Thyroid gland (tissue), 4 donors: ENCODE measurements at regions not wholly inside any gene's neighbourhood (a gene's known extent, or its start where the extent isn't known, plus 50 kb on each side); places are given as distances from the start of the nearest gene placed in this dataset.

Experiments used
- DNase-seq, 2 donors: peaks; one replicate each; pipeline ENCODE4 v3.0.0-alpha.2; 2019
- H3K27ac ChIP-seq, 3 donors: fragments of 200-600 bp; sonication (generic); 1 replicate in 2 of 3; 2 replicates in 1 of 3; pipeline ENCODE4 v1.5.1; 2016 to 2019; ENCODE audit warnings: mild to moderate bottlenecking in 1 of 3, moderate library complexity in 1 of 3
- H3K27me3 ChIP-seq: fragments of 200-600 bp; sonication (generic); one replicate; pipeline ENCODE4 v1.5.1; 2019
- H3K36me3 ChIP-seq, 2 donors: fragments of 200-600 bp; sonication (generic); one replicate each; pipeline ENCODE4 v1.5.1; 2016 to 2019
- H3K4me1 ChIP-seq, 2 donors: fragments of 200-600 bp; sonication (generic); one replicate each; pipeline ENCODE4 v1.5.1; 2017 to 2019
- H3K4me3 ChIP-seq, 3 donors: fragments of 200-600 bp; sonication (generic); replicated peaks in 1 of 3; 1 replicate in 2 of 3; 2 replicates in 1 of 3; pipeline ENCODE4 v1.5.1; 2016; ENCODE audit warnings: mild to moderate bottlenecking in 1 of 3
- H3K9me3 ChIP-seq: fragments of 200-600 bp; sonication (generic); one replicate; pipeline ENCODE4 v1.5.1; 2017
- POLR2A ChIP-seq, 2 donors: fragments of 450-650 bp; IDR thresholded peaks; one replicate each; pipeline ENCODE4 v1.6.1; 2017; ENCODE audit warnings: antibody characterized with exemption in 2 of 2, mild to moderate bottlenecking in 2 of 2, moderate library complexity in 1 of 2
- WGBS, 2 donors: methylation state at CpG; one replicate each; pipeline ENCODE4 v1.1.5; 2017; 5-methylcytosine and 5-hydroxymethylcytosine counted together
- intact Hi-C: fragments of 100-400 bp; cut with DNase I; formaldehyde crosslinking; loops from one replicate; pipeline ENCODE4 v1.15.1; 2023
- TF ChIP-seq, protein P1 (sequence below), 6 experiments: fragments of 200-600 bp in 3 of 6; fragments of 450-650 bp in 3 of 6; sonication (generic) in 3 of 6; IDR thresholded peaks; one replicate each; pipeline ENCODE4 v1.5.1; 2016 to 2019; ENCODE audit warnings: antibody characterized with exemption in 6 of 6, mild to moderate bottlenecking in 2 of 6, inconsistent platforms in 1 of 6, moderate library complexity in 1 of 6

DNA sequence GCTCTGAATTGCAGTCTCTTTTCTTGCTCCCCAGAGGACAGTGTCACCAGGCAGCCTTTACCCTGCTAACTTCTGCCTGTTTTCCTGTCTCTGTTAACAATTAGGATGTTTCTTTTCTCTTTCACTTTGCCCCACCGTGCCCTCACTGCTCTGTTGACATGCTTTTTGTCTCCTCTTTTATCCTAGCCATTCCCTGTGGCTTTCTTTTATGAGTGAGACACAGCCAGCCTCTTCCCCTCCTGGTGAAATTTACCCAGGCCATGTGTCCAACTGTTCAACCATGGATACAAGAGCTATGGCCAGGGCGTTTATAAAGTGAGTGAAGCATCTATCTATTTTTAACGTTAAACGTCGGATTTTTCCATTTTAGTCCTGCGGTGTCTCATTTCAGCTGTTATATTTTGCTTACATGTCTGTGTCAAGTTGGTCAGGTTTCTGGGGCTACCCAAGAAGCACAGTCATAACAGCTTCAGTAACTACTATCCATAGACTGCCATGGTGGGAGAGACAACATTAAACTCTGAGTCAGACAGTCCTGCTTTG is 443.2 kb upstream of the AZI2 start:
- no peaks in the 10 kb centered on the region for H3K9me3 ChIP-seq
- no peaks in the 10 kb centered on the region for H3K36me3 ChIP-seq
- no peaks in the 10 kb centered on the region for H3K4me1 ChIP-seq
- intact Hi-C loops: no loop called here
- no peaks in the 10 kb centered on the region for H3K27me3 ChIP-seq
- TF ChIP-seq POLR2A (IDR thresholded peaks at IDR 0.05): no peak
- TF ChIP-seq, protein P1, sequence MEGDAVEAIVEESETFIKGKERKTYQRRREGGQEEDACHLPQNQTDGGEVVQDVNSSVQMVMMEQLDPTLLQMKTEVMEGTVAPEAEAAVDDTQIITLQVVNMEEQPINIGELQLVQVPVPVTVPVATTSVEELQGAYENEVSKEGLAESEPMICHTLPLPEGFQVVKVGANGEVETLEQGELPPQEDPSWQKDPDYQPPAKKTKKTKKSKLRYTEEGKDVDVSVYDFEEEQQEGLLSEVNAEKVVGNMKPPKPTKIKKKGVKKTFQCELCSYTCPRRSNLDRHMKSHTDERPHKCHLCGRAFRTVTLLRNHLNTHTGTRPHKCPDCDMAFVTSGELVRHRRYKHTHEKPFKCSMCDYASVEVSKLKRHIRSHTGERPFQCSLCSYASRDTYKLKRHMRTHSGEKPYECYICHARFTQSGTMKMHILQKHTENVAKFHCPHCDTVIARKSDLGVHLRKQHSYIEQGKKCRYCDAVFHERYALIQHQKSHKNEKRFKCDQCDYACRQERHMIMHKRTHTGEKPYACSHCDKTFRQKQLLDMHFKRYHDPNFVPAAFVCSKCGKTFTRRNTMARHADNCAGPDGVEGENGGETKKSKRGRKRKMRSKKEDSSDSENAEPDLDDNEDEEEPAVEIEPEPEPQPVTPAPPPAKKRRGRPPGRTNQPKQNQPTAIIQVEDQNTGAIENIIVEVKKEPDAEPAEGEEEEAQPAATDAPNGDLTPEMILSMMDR (IDR thresholded peaks at IDR 0.05): no peak
- no peak for DNase-seq
- H3K27ac ChIP-seq: no peak overlapping the region
- H3K4me3 ChIP-seq: no peak overlapping the region
- 69 to 72% methylated on average over 6 of the region's 6 CpGs for WGBS, 2 donors

DNA sequence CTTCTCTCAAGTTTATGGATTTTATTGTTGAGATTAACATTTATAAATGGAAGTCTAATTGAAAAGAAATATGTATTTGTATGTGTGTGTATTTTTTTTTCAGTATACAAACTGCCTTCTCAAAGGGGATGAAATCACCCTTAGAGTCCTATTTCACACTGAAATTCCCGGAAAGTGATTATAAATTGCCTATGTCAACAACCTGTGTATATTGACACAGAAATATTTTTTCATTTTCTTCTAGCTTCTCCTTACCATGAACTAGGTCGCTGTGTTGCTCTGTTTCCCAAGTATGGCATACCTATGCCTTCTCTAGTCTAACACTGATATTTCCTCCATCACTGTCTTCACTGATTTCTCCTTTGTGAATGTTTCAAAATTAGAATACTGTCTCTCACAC is 444.0 kb upstream of the AZI2 start:
- 84 to 92% methylated on average over 2 of the region's 2 CpGs for WGBS, 2 donors
- Histone ChIP-seq H3K4me3 (no peak overlapping the region), H3K9me3 (no peaks in the 10 kb centered on the region), H3K27ac (no peak overlapping the region), H3K4me1 (peaks cover 0 to 4% of the 10 kb centered on the region in 2 donors), H3K27me3 (no peaks in the 10 kb centered on the region), H3K36me3 (no peaks in the 10 kb centered on the region)
- TF ChIP-seq, protein P1 (IDR thresholded peaks at IDR 0.05): no peak
- no peak for TF ChIP-seq POLR2A (IDR thresholded peaks at IDR 0.05)
- DNase-seq: no peak
- intact Hi-C loops: no loop called here

DNA sequence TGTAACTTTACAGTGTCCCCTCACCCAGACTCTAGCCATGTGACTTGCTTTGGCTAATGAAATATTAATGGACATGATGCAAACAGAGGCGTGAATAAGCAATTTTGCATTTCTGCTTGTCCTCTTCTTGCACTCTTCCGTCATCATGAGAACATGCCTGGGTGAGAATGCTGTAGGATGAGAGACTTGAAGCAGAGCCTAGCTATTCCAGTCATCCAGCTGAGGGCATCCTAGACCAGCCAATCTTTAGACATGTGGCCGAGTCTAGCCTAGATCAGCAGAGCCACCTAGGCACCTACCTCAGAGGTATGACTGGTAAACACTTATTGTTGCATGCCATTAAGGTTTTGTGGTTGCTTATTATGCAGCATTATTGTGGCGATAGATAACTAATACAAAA is 450.5 kb upstream of the AZI2 start:
- intact Hi-C loops: no loop called here
- peaks cover 0 to 4% of the 10 kb centered on the region in 2 donors for H3K4me1 ChIP-seq
- H3K9me3 ChIP-seq: no peaks in the 10 kb centered on the region
- no peak overlapping the region for H3K27ac ChIP-seq
- TF ChIP-seq, protein P1 (IDR thresholded peaks at IDR 0.05): no peak
- no peak for TF ChIP-seq POLR2A (IDR thresholded peaks at IDR 0.05)
- H3K27me3 ChIP-seq: no peaks in the 10 kb centered on the region
- no peaks in the 10 kb centered on the region for H3K36me3 ChIP-seq
- H3K4me3 ChIP-seq: no peak overlapping the region
- DNase-seq: no peak
- 96 to 100% methylated on average over 4 of the region's 4 CpGs for WGBS, 2 donors

DNA sequence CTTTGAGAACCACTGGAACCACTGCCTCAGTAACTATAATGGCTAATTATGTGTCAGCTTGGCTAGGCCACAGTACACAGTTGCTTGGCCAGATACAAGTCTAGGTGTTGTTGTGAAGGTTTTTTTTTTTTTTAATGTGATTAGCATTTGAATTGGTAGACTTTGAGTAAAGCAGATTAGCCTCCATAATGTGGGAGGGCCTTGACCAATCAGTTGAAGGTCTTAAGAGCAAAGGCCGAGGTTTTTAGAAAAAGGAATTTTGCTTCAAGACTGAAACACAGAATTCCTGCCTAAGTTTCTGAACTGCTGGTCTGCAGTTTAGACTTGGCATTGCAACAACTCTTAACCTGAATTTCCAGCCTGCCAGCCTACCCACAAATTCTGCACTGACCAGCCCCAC is 451.6 kb upstream of the AZI2 start:
- Histone ChIP-seq H3K4me1 (peaks cover 0 to 4% of the 10 kb centered on the region in 2 donors), H3K27ac (no peak overlapping the region), H3K27me3 (no peaks in the 10 kb centered on the region), H3K9me3 (no peaks in the 10 kb centered on the region), H3K4me3 (no peak overlapping the region), H3K36me3 (no peaks in the 10 kb centered on the region)
- TF ChIP-seq, protein P1 (IDR thresholded peaks at IDR 0.05): no peak
- no peak for TF ChIP-seq POLR2A (IDR thresholded peaks at IDR 0.05)
- no peak for DNase-seq
- 96 to 100% methylated on average over 1 of the region's 1 CpG for WGBS, 2 donors
- intact Hi-C loops: no loop called here

DNA sequence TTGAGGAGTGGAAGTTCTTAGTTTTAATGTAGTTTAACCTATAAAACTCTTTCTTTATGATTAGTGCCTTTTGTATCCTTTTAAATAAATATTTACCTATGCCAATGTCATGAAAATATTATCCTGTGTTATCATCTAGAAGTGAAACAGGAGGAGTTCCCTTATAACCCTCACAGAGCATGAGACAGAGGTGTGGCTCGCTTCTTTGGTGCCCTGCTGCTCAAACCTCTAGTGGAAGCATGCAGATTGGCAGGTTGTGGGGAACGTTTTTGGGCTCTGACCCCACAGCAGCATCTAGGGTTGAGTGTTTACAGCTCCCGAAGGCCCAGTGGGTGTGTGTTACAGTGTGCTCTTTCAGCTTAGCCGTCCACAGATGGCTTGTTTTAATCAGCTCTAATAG is 459.4 kb upstream of the AZI2 start:
- intact Hi-C loops: no loop called here
- Histone ChIP-seq H3K9me3 (no peaks in the 10 kb centered on the region), H3K27me3 (no peaks in the 10 kb centered on the region), H3K4me1 (no peaks in the 10 kb centered on the region), H3K36me3 (no peaks in the 10 kb centered on the region), H3K27ac (no peak overlapping the region), H3K4me3 (no peak overlapping the region)
- 77 to 83% methylated on average over 4 of the region's 4 CpGs for whole genome bisulfite sequencing, 2 donors
- TF ChIP-seq, protein P1 (IDR thresholded peaks at IDR 0.05): no peak
- no peak for TF ChIP-seq POLR2A (IDR thresholded peaks at IDR 0.05)
- DNase-seq: no peak
